Heart left ventricle (tissue), 16 donors: ENCODE measurements at regions not wholly inside any gene's neighbourhood (a gene's known extent, or its start where the extent isn't known, plus 50 kb on each side); places are given as distances from the start of the nearest gene placed in this dataset.

Experiments
- ATAC-seq, 4 donors: fragments of 200-7000 bp; cut with Tn5 transposase; one replicate each; pipeline ENCODE4 v1.9.1; 2020 to 2022; ENCODE audit warnings: moderate library complexity in 4 of 4, mild to moderate bottlenecking in 3 of 4, moderate number of reproducible peaks in 1 of 4
- DNase-seq, 5 donors: peaks; one replicate each; pipeline ENCODE4 v3.0.0-alpha.2; 2020
- H3K27ac ChIP-seq, 12 donors: fragments of 200-600 bp; sonication (generic) in 4 of 12; one replicate each; pipeline versions ENCODE4 v1.5.0 to v1.8.0; 2016 to 2022; ENCODE audit warnings: mild to moderate bottlenecking in 2 of 12
- H3K27me3 ChIP-seq, 9 donors: fragments of 200-600 bp; sonication (generic) in 2 of 9; one replicate each; pipeline versions ENCODE4 v1.5.1 to v1.8.0; 2016 to 2022; ENCODE audit warnings: mild to moderate bottlenecking in 3 of 9
- H3K36me3 ChIP-seq, 9 donors: fragments of 200-600 bp; sonication (generic) in 2 of 9; one replicate each; pipeline versions ENCODE4 v1.5.0 to v1.8.0; 2018 to 2022; ENCODE audit warnings: mild to moderate bottlenecking in 2 of 9
- H3K4me1 ChIP-seq, 12 donors: fragments of 200-600 bp; sonication (generic) in 4 of 12; one replicate each; pipeline versions ENCODE4 v1.5.0 to v1.8.0; 2016 to 2022; ENCODE audit warnings: mild to moderate bottlenecking in 3 of 12
- H3K4me3 ChIP-seq, 12 donors: fragments of 200-600 bp; sonication (generic) in 4 of 12; one replicate each; pipeline versions ENCODE4 v1.5.0 to v1.8.0; 2017 to 2022; ENCODE audit warnings: mild to moderate bottlenecking in 9 of 12, moderate library complexity in 4 of 12
- H3K9me3 ChIP-seq, 12 donors: fragments of 200-600 bp; sonication (generic) in 4 of 12; one replicate each; pipeline versions ENCODE4 v1.5.0 to v1.8.0; 2016 to 2022; ENCODE audit warnings: mild to moderate bottlenecking in 1 of 12
- POLR2A ChIP-seq, 2 donors: fragments of 450-650 bp; IDR thresholded peaks; one replicate each; pipeline ENCODE4 v1.6.1; 2017; ENCODE audit warnings: antibody characterized with exemption in 2 of 2, mild to moderate bottlenecking in 2 of 2, moderate library complexity in 2 of 2
- WGBS, 4 donors: extraction: QIAGEN DNeasy Blood & Tissue Kit in 2 of 4; methylation state at CpG; one replicate each; pipeline versions ENCODE4 v1.1.5 to v1.1.7; 2013 to 2018; 5-methylcytosine and 5-hydroxymethylcytosine counted together
- intact Hi-C, 10 donors: fragments of 100-400 bp; cut with DNase I; formaldehyde crosslinking; loops; one replicate each; pipeline versions ENCODE4 v1.11.1 to v1.14.2; 2022
- TF ChIP-seq, protein P1 (sequence below), 12 donors: fragments of 200-600 bp; sonication (generic) in 4 of 12; IDR thresholded peaks; one replicate each; pipeline versions ENCODE4 v1.5.0 to v1.8.0; 2018 to 2022; ENCODE audit warnings: antibody characterized with exemption in 12 of 12, mild to moderate bottlenecking in 5 of 12
- donor health status: ischemic (EF 13 %, LVEDD 7.1; RV severe dilation, severe dysfunction).
- donor health status: healthy with polysubstance abuse.
- donor health status: DM: no; HTN: yes; CAD: no.
- donor health status: DM: no; HTN: no; CAD: no.
- donor health status: ischemic (EF 25% LVEDD 6.9; RV normal size, moderate dysfunction).
- donor health status: ischemic (EF 25% LVEDD 5.7; RV mildly dilated, moderate dysfunction).
- donor health status: healthy.
- donor health status: DM: yes; HTN: yes; CAD: no.
- donor health status: ischemic (EF 35%, LVEDD 5.7; RV mildly dilated, moderate dysfunction).
- donor health status: nonischemic (EF 11% LVEDD 7.7; RV severe dilation, severe dysfunction).
- donor health status: DM: yes; HTN: yes; CAD: no.
- donor health status: PGD.
- donor health status: ischemic (EF 29% LVEDD 5.4; RV normal size, mild dysfunction).
- donor health status: nonischemic (EF 23%, LVEDD 6.1; RV moderate dilation, normal function).

DNA sequence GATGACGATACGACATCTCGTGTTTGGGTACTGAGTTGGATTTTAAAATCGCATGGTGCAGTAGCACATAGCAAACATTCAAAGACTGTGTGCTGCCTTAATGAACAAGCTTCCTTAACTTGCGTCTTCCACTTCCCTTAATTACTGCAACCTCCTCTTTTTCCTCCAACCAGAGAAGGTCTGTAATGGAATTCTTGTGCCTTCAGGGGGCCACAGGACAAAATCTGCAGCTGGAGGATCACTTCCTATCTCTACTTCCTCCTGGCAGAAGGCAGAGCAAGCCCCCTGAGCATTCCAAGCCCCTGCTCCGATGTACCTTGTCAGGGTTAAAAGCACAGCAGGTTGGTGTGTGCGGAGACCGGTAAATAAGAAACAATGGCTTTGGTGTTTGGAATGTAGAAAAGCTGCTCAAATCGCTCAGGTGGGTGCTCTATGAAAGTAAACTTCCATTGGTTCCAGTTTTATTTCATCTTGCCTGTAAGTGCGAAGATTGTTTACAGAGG lies 151.3 kb upstream of the UQCRFS1 start:
- Histone ChIP-seq H3K27ac (no peak overlapping the region), H3K36me3 (no peaks in the 10 kb centered on the region), H3K4me1 (no peaks in the 10 kb centered on the region), H3K27me3 (peaks cover 0 to 40% (median 0%) of the 10 kb centered on the region in 9 donors), H3K4me3 (no peak overlapping the region), H3K9me3 (peaks cover 0 to 16% (median 7%) of the 10 kb centered on the region in 12 donors)
- DNase-seq (no peak), ATAC-seq (no peak)
- 43 to 67% (median 54%) methylated on average over 10 of the region's 10 CpGs for WGBS, 4 donors
- intact Hi-C loops: no loop called here
- TF ChIP-seq POLR2A (IDR thresholded peaks at IDR 0.05): no peak
- TF ChIP-seq, protein P1, sequence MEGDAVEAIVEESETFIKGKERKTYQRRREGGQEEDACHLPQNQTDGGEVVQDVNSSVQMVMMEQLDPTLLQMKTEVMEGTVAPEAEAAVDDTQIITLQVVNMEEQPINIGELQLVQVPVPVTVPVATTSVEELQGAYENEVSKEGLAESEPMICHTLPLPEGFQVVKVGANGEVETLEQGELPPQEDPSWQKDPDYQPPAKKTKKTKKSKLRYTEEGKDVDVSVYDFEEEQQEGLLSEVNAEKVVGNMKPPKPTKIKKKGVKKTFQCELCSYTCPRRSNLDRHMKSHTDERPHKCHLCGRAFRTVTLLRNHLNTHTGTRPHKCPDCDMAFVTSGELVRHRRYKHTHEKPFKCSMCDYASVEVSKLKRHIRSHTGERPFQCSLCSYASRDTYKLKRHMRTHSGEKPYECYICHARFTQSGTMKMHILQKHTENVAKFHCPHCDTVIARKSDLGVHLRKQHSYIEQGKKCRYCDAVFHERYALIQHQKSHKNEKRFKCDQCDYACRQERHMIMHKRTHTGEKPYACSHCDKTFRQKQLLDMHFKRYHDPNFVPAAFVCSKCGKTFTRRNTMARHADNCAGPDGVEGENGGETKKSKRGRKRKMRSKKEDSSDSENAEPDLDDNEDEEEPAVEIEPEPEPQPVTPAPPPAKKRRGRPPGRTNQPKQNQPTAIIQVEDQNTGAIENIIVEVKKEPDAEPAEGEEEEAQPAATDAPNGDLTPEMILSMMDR (IDR thresholded peaks at IDR 0.05): no peak

DNA sequence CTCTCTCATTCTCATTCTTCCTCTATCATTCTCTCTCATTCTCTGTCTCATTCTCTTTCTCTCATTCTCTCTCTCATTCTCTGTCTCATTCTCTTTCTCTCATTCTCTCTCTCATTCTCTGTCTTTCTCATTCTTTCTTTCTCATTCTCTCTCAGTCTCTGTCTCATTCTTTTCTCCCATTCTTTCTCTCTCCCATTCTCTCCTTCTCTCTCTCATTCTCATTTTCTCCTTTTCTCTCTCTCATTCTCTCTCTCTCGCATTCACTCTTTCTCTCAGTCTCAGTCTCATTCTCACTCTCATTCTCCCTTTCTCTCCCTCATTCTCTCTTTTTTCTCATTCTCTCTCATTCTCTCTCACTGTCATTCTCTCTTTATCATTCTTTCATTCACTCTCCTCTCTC lies 152.0 kb upstream of the UQCRFS1 start:
- no peaks in the 10 kb centered on the region for H3K4me1 ChIP-seq
- DNase-seq: no peak
- WGBS, 4 donors: 93 to 98% (median 93%) methylated on average over 1 of the region's 1 CpG
- peaks cover 0 to 16% (median 7%) of the 10 kb centered on the region in 12 donors for H3K9me3 ChIP-seq
- H3K27me3 ChIP-seq: peaks cover 0 to 43% (median 0%) of the 10 kb centered on the region in 9 donors
- TF ChIP-seq POLR2A (IDR thresholded peaks at IDR 0.05): no peak
- TF ChIP-seq, protein P1 (IDR thresholded peaks at IDR 0.05): no peak
- H3K4me3 ChIP-seq: no peak overlapping the region
- no peaks in the 10 kb centered on the region for H3K36me3 ChIP-seq
- ATAC-seq: no peak
- H3K27ac ChIP-seq: no peak overlapping the region
- intact Hi-C loops: no loop called here

DNA sequence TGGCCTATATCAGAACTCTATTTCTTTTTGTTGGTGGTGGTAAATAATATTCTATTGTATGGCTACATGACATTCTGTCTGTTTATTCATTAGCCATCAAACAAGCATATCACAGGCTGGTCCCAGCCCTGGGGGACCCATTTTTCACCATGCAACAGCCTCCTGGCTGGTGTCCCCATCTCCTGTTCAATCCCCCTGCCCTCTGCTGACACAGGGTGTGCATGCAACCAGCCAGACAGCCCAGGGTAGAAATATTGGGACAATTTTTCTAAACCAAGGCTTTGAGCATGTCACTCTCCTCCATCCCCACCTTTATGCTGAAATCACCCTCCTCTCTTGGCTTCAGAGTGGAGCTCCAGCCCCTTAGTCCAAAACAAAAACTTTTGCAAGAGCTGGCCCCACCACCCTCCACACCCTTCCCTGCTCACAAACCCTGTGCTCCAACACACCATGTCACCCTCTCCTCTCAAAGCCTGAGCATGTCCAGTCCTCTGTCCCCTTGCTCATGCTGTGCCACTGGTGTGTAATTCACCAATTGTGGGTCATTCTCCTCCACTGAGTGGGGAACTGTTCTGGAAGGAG lies 153.0 kb upstream of the UQCRFS1 start:
- H3K27me3 ChIP-seq: peaks cover 0 to 43% (median 0%) of the 10 kb centered on the region in 9 donors
- H3K4me1 ChIP-seq: no peaks in the 10 kb centered on the region
- H3K36me3 ChIP-seq: no peaks in the 10 kb centered on the region
- no peak for ATAC-seq
- H3K27ac ChIP-seq: no peak overlapping the region
- no peak for DNase-seq
- no peak overlapping the region for H3K4me3 ChIP-seq
- H3K9me3 ChIP-seq: peaks cover 0 to 16% (median 7%) of the 10 kb centered on the region in 12 donors
- intact Hi-C loops: no loop called here
- TF ChIP-seq, protein P1 (IDR thresholded peaks at IDR 0.05): no peak
- TF ChIP-seq POLR2A (IDR thresholded peaks at IDR 0.05): no peak

DNA sequence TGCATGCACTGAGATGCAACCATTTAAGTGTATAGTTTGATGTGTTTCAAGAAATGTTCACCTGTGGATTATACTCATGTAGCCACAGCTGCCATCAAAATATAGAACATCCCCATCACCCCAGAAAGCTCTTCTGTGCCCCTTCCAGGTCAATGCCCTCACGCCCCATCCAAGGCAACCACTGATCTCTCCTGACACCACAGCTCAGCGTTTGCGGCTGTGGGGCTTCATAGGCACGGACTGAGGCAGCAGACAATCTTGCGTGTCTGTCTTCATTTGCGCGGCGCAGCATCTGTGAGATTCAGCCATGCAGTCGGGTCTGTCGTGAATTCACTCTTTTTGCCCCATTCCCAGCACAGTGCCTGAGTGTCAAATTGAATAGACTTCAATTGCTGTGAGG lies 153.8 kb upstream of the UQCRFS1 start:
- Histone ChIP-seq H3K36me3 (no peaks in the 10 kb centered on the region), H3K4me1 (no peaks in the 10 kb centered on the region), H3K27me3 (peaks cover 0 to 43% (median 0%) of the 10 kb centered on the region in 9 donors), H3K27ac (no peak overlapping the region), H3K4me3 (no peak overlapping the region), H3K9me3 (peaks cover 0 to 8% (median 4%) of the 10 kb centered on the region in 12 donors)
- WGBS, 4 donors: 80 to 86% (median 84%) methylated on average over 10 of the region's 10 CpGs
- DNase-seq: no peak
- TF ChIP-seq, protein P1 (IDR thresholded peaks at IDR 0.05): no peak
- no peak for TF ChIP-seq POLR2A (IDR thresholded peaks at IDR 0.05)
- ATAC-seq: no peak
- intact Hi-C loops: no loop called here
